GM12873 (cell line): ENCODE measurements at regions not wholly inside any gene's neighbourhood (a gene's known extent, or its start where the extent isn't known, plus 50 kb on each side); places are given as distances from the start of the nearest gene placed in this dataset.

Source experiments
- TF ChIP-seq, protein P1 (sequence below): IDR thresholded peaks from 2 replicates; pipeline ENCODE4 v1.5.1; 2012; ENCODE audit warnings: low read depth, mild to moderate bottlenecking, moderate library complexity, low read length, control low read depth; ENCODE audit not compliant: insufficient read depth; ENCODE audit errors: missing control alignments

DNA sequence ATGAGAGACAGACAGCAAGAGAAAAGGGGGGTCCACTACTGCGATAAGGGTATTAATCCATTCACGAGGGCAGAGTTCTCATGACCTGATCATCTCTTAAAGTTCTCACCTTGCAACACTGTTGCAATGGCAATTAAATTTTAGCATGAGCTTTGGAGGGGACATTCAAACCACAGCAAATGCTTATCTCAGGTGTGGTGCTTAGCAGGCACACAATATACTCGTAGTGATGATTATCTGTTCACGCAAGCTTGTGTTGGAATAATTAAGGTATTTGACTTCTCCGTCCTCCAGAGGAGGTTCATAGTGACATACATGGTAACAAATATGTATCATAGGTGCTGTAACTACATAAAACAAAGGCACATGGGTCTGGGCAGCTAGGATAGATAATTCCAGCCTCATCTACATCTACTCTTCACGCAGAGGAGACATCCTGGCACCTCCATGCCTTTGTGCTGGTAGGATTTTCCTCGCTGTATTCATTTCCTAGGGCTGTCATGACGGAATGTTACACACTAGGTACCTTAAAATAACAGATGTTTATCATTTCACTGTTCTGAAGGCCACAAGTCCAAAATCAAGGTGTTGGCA lies 221.2 kb downstream of the RBM19 start:
- TF ChIP-seq, protein P1, sequence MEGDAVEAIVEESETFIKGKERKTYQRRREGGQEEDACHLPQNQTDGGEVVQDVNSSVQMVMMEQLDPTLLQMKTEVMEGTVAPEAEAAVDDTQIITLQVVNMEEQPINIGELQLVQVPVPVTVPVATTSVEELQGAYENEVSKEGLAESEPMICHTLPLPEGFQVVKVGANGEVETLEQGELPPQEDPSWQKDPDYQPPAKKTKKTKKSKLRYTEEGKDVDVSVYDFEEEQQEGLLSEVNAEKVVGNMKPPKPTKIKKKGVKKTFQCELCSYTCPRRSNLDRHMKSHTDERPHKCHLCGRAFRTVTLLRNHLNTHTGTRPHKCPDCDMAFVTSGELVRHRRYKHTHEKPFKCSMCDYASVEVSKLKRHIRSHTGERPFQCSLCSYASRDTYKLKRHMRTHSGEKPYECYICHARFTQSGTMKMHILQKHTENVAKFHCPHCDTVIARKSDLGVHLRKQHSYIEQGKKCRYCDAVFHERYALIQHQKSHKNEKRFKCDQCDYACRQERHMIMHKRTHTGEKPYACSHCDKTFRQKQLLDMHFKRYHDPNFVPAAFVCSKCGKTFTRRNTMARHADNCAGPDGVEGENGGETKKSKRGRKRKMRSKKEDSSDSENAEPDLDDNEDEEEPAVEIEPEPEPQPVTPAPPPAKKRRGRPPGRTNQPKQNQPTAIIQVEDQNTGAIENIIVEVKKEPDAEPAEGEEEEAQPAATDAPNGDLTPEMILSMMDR: no peak

DNA sequence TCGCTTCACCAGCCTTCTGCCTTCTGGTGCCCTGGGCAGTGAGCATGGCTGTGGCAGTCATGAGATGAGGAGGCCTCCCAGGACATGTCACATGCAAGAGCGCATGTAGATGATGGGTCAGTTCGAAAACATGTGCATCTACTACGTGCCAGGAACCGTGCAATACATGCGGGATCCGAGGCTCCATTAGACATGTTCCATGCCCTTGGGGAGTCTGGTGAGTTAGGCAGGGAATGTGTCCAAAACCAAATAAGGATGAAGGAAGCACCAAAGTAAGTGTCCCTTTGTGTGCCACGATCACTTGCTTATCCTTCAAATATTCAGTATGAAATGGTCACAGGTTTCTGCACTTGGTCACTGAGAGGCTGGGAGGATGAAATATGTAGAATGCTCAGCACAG lies 223.3 kb downstream of the RBM19 start:
- TF ChIP-seq, protein P1: no peak

DNA sequence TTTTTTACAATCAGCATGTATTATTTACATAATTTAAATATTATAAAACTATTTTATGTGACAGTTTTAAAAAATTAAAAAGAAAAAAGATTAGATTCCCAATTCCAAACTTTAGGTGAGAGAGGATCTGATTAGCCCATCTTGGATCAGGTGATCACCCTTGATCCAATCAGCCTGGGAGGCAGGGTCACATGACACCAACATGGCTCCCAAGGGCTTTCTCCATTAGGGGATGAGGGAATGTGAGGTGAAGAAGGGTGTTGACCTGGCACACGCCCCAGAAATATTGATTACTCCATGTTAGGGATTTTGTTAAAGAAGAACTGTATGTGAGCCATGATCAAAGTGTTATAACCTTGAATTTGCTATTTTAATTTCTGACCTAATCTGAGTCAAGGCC lies 225.4 kb downstream of the RBM19 start:
- TF ChIP-seq, protein P1: no peak

DNA sequence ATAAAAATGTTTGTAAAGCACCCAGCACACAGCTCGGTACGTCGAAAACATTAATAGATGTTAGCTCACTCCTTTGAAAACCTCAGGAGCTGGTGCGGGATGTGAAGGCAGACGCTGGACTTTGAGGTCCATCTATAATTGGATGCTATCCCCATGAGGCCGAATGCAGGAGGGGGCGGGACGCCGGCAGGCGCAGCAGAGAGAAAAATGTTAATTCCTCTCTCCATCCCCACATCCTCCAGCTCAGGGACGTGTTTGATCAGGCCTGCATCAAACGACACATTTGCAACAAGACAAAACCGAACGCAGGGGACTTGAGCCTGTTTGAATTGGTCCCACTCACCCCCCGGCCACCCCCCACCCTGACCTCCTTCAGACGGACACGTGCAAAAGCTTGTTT lies 231.0 kb downstream of the RBM19 start:
- TF ChIP-seq, protein P1: no peak

DNA sequence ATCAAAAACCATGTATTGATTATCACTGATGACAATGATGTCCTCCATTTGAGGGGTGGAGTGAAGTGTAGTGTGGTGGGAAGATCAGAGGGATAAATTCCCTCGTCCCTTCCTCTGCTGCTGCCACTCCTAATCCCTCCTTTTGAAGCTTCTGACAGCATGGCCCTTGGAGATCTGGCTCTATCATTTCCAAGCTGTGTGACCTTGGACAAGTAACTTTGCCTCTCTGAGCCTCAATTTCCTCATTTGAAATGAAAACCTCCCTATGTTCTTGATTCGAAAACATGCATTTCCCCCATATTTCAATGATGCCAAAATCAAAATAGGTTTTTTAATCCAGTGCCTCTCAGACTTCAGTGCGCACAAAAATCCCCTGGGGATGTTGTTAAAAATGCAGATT lies 231.6 kb downstream of the RBM19 start:
- TF ChIP-seq, protein P1: no peak

DNA sequence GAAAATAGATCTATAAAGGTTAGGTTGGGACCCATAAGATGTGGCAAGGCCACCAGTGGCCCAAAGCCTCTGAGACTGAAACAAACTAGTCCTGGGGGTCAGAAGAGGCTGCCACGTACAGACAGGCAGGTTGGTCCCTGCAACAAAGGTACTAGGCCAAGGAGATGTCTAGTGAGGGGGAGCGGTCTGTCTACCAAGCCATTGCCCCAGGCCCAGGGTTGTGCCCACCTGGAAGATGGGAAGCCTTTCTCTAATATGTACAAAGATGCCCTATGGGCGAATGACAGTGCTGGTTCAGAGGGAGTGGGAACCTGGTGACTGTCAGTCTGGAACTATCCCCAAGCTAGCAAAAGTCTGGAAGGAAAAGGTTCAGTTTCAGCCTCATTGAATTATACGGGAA lies 233.2 kb downstream of the RBM19 start:
- TF ChIP-seq, protein P1: no peak

DNA sequence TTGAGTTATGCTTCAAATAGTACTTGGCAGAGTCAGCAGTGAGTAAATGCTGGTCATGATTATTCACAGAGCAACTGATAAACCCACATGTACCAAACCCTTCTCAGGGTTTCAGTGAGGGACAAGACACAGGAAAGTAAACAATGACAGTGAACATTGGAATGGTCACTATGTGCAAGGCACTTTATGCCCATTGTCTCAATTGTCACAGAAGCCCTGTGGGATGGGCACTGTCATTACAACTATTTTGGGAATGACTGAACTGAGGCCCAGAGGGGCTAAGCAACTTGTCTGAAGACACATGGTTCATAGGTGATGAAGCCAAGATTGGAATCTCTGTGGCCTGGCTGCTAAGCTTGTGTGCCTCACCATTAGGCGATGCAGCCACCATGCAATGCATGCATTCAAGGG lies 238.5 kb downstream of the RBM19 start:
- TF ChIP-seq, protein P1: no peak
